HG02981 (cell line): ENCODE measurements at regions not wholly inside any gene's neighbourhood (a gene's known extent, or its start where the extent isn't known, plus 50 kb on each side); places are given as distances from the start of the nearest gene placed in this dataset.
"Not testable (repeated sequence)": the region's sequence is repeated elsewhere in the genome, so short reads cannot be mapped to it uniquely, and the experiment has no call there.

Source experiments
- ATAC-seq: cut with Tn5 transposase; IDR thresholded peaks from one replicate; pipeline ENCODE4 v1.9.1; 2021; ENCODE audit warnings: mild to moderate bottlenecking, moderate library complexity; ENCODE audit not compliant: unreplicated experiment

- no peak for ATAC-seq
Measured at GRCh38 chr2:192560326-192560725, 365.6 kb upstream of the TMEFF2 start.

GRCh38 chr2:192559587-192559986 lies 364.9 kb upstream of the TMEFF2 start:
- ATAC-seq, result no peak

GRCh38 chr2:192558637-192559036 lies 363.9 kb upstream of the TMEFF2 start:
- ATAC-seq, result no peak

GRCh38 chr2:192555740-192556139 lies 361.0 kb upstream of the TMEFF2 start:
- no peak for ATAC-seq

- ATAC-seq, result no peak
Measured at GRCh38 chr2:192551760-192552159, 357.0 kb upstream of the TMEFF2 start.

GRCh38 chr2:192546565-192546964 lies 351.8 kb upstream of the TMEFF2 start:
- no peak for ATAC-seq

- ATAC-seq, result no peak
Measured at GRCh38 chr2:192544371-192544955, 349.7 kb upstream of the TMEFF2 start.

- not testable (repeated sequence) for ATAC-seq
Measured at GRCh38 chr2:192542148-192543066, 347.7 kb upstream of the TMEFF2 start.

GRCh38 chr2:192539306-192539705 lies 344.6 kb upstream of the TMEFF2 start:
- ATAC-seq, result no peak

GRCh38 chr2:192536922-192537624 lies 342.3 kb upstream of the TMEFF2 start:
- ATAC-seq, result no peak

- ATAC-seq, result no peak
Measured at GRCh38 chr2:192535956-192536921, 341.5 kb upstream of the TMEFF2 start.

- ATAC-seq, result no peak
Measured at GRCh38 chr2:192534072-192534471, 339.3 kb upstream of the TMEFF2 start.

- not testable (repeated sequence) for ATAC-seq
Measured at GRCh38 chr2:192524642-192525251, 330.0 kb upstream of the TMEFF2 start.

- ATAC-seq, result not testable (repeated sequence)
Measured at GRCh38 chr2:192524214-192524613, 329.5 kb upstream of the TMEFF2 start.

GRCh38 chr2:192515937-192516336 lies 321.2 kb upstream of the TMEFF2 start:
- ATAC-seq, result no peak

- ATAC-seq, result no peak
Measured at GRCh38 chr2:192513575-192513974, 318.8 kb upstream of the TMEFF2 start.

- ATAC-seq, result not testable (repeated sequence)
Measured at GRCh38 chr2:192507836-192508450, 313.2 kb upstream of the TMEFF2 start.

- ATAC-seq, result peak; percentile 66
Measured at GRCh38 chr2:192500550-192501200, 305.9 kb upstream of the TMEFF2 start.

GRCh38 chr2:192499476-192499875 lies 304.7 kb upstream of the TMEFF2 start:
- ATAC-seq, result no peak
